ENCODE measurements at regions not wholly inside any gene's neighbourhood (a gene's known extent, or its start where the extent isn't known, plus 50 kb on each side); places are given as distances from the start of the nearest gene placed in this dataset.

- TF ChIP-seq EZH2 (IDR thresholded peaks at IDR 0.05; ENCODE audit: borderline replicate concordance, insufficient read depth, low read length, poor library complexity, severe bottlenecking) = no peak
- TF ChIP-seq SMC3 (conservative IDR thresholded peaks at IDR 0.05; ENCODE audit: poor library complexity) = no peak
- TF ChIP-seq CTCF (IDR thresholded peaks at IDR 0.05; ENCODE audit: poor library complexity, severe bottlenecking) = no peak
- no peak for TF ChIP-seq POLR2AphosphoS5 (IDR thresholded peaks at IDR 0.05)
- TF ChIP-seq TAF1 (IDR thresholded peaks at IDR 0.05; ENCODE audit: low read depth) = no peak
- no peak for TF ChIP-seq RAD21 (conservative IDR thresholded peaks at IDR 0.05)
Observed at GRCh38 chr3:7962301-7962700, 539.3 kb upstream of the LMCD1 start.
